ENCODE measurements at regions not wholly inside any gene's neighbourhood (a gene's known extent, or its start where the extent isn't known, plus 50 kb on each side); places are given as distances from the start of the nearest gene placed in this dataset.

- Histone ChIP-seq H3K9ac (ENCODE audit: control insufficient read depth, extremely low read depth, insufficient read depth, low read length) (no peak overlapping the region), H3K4me2 (ENCODE audit: control insufficient read depth, extremely low read depth, insufficient read depth, low read depth, low read length) (no peak overlapping the region), H3K27ac (ENCODE audit: control insufficient read depth, insufficient read depth, low read length) (no peak overlapping the region), H3K4me3 (ENCODE audit: control insufficient read depth in 2 of 3, extremely low read depth in 1 of 3, insufficient read depth in 2 of 3, low read depth in 1 of 3, low read length in 3 of 3) (no peak overlapping the region), H3K9me3 (ENCODE audit: control insufficient read depth, low read depth, low read length) (no peaks in the 10 kb centered on the region), H3K27me3 (ENCODE audit: control insufficient read depth, extremely low read depth, insufficient read depth, low read length) (no peaks in the 10 kb centered on the region), H3K4me1 (ENCODE audit: control insufficient read depth, extremely low read depth, insufficient read depth, low read length) (no peaks in the 10 kb centered on the region), H3K79me2 (ENCODE audit: control insufficient read depth, insufficient read depth, low read length) (no peaks in the 10 kb centered on the region), H3K9me1 (ENCODE audit: control insufficient read depth, extremely low read depth, insufficient read depth, low read length) (no peaks in the 10 kb centered on the region), H3K36me3 (ENCODE audit: control insufficient read depth in 2 of 2, extremely low read depth in 1 of 2, insufficient read depth in 2 of 2, low read length in 2 of 2) (no peaks in the 10 kb centered on the region), H4K20me1 (ENCODE audit: control insufficient read depth, extremely low read depth, insufficient read depth, low read length) (no peaks in the 10 kb centered on the region), H2AFZ (ENCODE audit: control insufficient read depth, low read length) (no peak overlapping the region)
- no peak for TF ChIP-seq CTCF (optimal IDR thresholded peaks at IDR 0.05 in 1 of 3, IDR thresholded peaks at IDR 0.05 in 1 of 3, conservative IDR thresholded peaks at IDR 0.05 in 1 of 3; ENCODE audit: extremely low read depth in 1 of 3, insufficient read depth in 2 of 3, low read length in 3 of 3)
- TF ChIP-seq EZH2 (IDR thresholded peaks at IDR 0.05; ENCODE audit: low read length), result no peak
- dilution Hi-C loops (cut with MboI; ENCODE audit: extremely low pct_ligation_motif_present, low sequenced_read_pairs), result no loop called here
- FAIRE-seq (no peak), DNase-seq (ENCODE audit: low read depth, low spot score) (no peak)
Measured at GRCh38 chr1:239817801-239818200, 273.9 kb upstream of the FMN2 start.

DNA sequence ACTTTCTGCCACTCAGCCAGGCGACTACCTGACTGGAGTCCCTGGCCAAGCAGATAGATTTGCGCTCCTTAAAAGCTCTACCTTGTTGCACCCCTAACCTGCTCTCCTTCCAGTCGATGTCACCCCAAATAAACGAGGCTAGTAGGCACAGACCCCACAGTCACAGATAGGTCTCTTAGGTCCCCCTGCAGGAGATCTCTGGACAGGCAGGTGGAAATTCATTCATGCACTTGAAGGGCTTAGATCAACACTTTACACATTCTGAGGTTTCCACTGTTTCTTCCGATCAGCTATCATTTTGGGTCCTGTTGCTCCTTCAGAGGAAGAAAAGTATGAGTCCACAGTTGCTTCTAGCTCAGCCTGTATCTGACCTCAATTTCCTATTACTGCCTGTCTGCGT, 272.6 kb upstream of the FMN2 start:
- H3K9me1 ChIP-seq (ENCODE audit: control insufficient read depth, extremely low read depth, insufficient read depth, low read length), result no peaks in the 10 kb centered on the region
- no peaks in the 10 kb centered on the region for H3K4me1 ChIP-seq (ENCODE audit: control insufficient read depth, extremely low read depth, insufficient read depth, low read length)
- H3K36me3 ChIP-seq (ENCODE audit: control insufficient read depth in 2 of 2, extremely low read depth in 1 of 2, insufficient read depth in 2 of 2, low read length in 2 of 2), result no peaks in the 10 kb centered on the region
- H3K9ac ChIP-seq (ENCODE audit: control insufficient read depth, extremely low read depth, insufficient read depth, low read length), result no peak overlapping the region
- H2AFZ ChIP-seq (ENCODE audit: control insufficient read depth, low read length), result no peak overlapping the region
- FAIRE-seq, result no peak
- no peaks in the 10 kb centered on the region for H3K79me2 ChIP-seq (ENCODE audit: control insufficient read depth, insufficient read depth, low read length)
- no peak overlapping the region for H3K4me2 ChIP-seq (ENCODE audit: control insufficient read depth, extremely low read depth, insufficient read depth, low read depth, low read length)
- TF ChIP-seq CTCF (optimal IDR thresholded peaks at IDR 0.05 in 1 of 3, IDR thresholded peaks at IDR 0.05 in 1 of 3, conservative IDR thresholded peaks at IDR 0.05 in 1 of 3; ENCODE audit: extremely low read depth in 1 of 3, insufficient read depth in 2 of 3, low read length in 3 of 3) (no peak), EZH2 (IDR thresholded peaks at IDR 0.05; ENCODE audit: low read length) (no peak)
- H3K27me3 ChIP-seq (ENCODE audit: control insufficient read depth, extremely low read depth, insufficient read depth, low read length), result no peaks in the 10 kb centered on the region
- dilution Hi-C loops (cut with MboI; ENCODE audit: extremely low pct_ligation_motif_present, low sequenced_read_pairs), result no loop called here
- H4K20me1 ChIP-seq (ENCODE audit: control insufficient read depth, extremely low read depth, insufficient read depth, low read length), result no peaks in the 10 kb centered on the region
- no peak overlapping the region for H3K4me3 ChIP-seq (ENCODE audit: control insufficient read depth in 2 of 3, extremely low read depth in 1 of 3, insufficient read depth in 2 of 3, low read depth in 1 of 3, low read length in 3 of 3)
- H3K9me3 ChIP-seq (ENCODE audit: control insufficient read depth, low read depth, low read length), result no peaks in the 10 kb centered on the region
- no peak for DNase-seq (ENCODE audit: low read depth, low spot score)
- H3K27ac ChIP-seq (ENCODE audit: control insufficient read depth, insufficient read depth, low read length), result no peak overlapping the region

Data from keratinocyte (primary cell).